NCI-H345 treated with DMSO at 0.1 percent for 48 hours (cell line): ENCODE measurements at regions not wholly inside any gene's neighbourhood (a gene's known extent, or its start where the extent isn't known, plus 50 kb on each side); places are given as distances from the start of the nearest gene placed in this dataset.
A peak's percentile ranks its signal among the peaks of the same experiment; 100 is the strongest.
"Not testable (repeated sequence)": the region's sequence is repeated elsewhere in the genome, so short reads cannot be mapped to it uniquely, and the experiment has no call there.

Experiments
- DNase-seq: peaks from one replicate; lab custom pipeline; 2025; ENCODE audit not compliant: unreplicated experiment; lab: John Stamatoyannopoulos, UW

DNA sequence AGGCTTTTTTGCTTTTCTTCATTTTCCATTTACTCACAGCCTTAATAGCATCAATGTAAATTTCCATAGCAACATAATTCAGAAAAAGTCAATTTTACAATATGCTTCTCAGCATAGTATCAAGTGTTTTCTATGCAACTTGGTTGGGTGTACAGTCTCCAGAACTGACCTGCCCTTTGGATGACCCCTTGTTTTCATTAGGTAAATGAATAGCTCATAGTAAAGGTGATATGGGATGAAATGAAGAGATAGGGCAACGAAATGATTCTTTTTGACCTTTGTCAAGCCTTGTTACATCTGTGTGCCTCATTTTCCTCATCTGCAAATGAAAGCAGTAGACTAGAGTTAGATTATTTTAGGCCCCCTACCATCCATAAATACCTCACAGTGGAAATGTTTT lies 1081.0 kb downstream of the TMTC2 start:
- DNase-seq: no peak

GRCh38 chr12:83763425-83763824 lies 1076.7 kb downstream of the TMTC2 start:
- no peak for DNase-seq

GRCh38 chr12:83759906-83760305 lies 1073.2 kb downstream of the TMTC2 start:
- DNase-seq: no peak

DNA sequence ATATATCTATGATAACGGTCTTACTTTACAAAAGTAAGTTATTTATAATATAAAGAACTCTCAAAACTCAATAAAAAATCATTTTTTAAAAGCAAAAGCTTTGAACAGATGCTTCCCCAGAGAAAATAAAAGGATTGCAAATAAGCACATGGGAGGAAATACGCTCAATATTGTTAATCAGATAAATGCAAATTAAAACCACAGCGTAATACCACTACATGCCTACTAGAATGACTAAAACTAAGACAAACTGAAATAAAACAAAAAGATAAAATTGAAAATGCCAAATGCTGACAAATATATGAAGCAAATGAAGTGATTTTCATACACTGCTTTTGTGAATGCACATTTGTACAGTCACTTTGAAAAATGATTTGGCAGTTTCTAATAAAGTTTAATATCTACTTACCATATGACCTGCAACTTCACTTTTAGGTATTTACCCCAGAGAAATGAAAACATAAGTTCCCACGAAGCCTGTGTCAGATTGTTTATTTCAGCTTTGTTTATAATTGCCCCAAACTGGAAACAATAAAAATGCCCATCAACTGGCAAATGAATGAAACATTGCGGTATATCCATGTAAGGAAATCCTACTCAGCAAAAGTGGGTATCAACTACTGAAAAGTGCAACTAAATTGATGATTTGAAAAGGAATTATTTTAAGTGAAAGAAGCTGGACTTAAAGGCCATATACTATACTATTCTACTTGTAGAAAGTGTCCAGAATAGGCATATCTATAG lies 1072.4 kb downstream of the TMTC2 start:
- DNase-seq: no peak

- no peak for DNase-seq
Measured at GRCh38 chr12:83753904-83754303, 1067.2 kb downstream of the TMTC2 start.

GRCh38 chr12:83753205-83753604 lies 1066.5 kb downstream of the TMTC2 start:
- no peak for DNase-seq

DNA sequence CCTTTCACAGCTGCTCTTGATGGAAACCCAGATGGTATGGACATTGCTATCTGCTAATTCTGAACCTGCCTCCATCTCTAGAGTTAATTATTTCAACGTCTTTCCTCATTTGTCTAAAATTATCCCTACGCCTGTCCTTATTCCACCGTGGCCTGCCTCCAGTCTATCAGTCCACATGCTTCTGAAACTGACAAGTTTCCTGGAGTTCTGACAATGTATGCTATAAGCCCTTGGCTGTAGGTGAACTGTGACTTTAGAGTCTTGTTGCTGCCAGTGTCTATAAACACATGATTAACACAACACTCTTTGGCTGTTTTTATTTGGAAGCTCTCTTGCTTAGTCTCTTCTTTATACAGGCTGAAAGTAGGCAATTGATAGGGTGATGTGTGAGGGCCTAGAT lies 1052.9 kb downstream of the TMTC2 start:
- DNase-seq: no peak

- DNase-seq: no peak
Measured at GRCh38 chr12:83710851-83711250, 1024.1 kb downstream of the TMTC2 start.

DNA sequence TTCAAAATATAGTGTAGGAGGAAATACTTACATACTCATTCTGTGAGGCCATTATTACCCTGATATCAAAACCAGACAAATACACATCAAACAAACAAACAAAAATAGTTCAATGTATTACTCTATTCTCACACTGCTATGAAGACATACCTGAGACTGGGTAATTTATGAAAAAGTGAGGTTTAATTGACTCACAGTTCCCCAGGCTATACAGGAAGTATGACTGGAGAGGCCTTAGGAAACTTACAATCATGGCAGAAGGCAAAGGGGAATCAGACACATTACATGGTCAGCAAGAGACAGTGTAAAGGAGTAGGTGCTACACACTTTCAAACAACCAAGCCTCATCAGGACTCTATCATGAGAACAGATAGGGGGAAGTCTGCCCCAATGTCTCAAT lies 1023.2 kb downstream of the TMTC2 start:
- no peak for DNase-seq

GRCh38 chr12:83700838-83701237 lies 1014.1 kb downstream of the TMTC2 start:
- no peak for DNase-seq

- not testable (repeated sequence) for DNase-seq
Measured at GRCh38 chr12:83696311-83696710, 1009.6 kb downstream of the TMTC2 start.

- no peak for DNase-seq
Measured at GRCh38 chr12:83691730-83692129, 1005.0 kb downstream of the TMTC2 start.

GRCh38 chr12:83690465-83690864 lies 1003.8 kb downstream of the TMTC2 start:
- DNase-seq: no peak

DNA sequence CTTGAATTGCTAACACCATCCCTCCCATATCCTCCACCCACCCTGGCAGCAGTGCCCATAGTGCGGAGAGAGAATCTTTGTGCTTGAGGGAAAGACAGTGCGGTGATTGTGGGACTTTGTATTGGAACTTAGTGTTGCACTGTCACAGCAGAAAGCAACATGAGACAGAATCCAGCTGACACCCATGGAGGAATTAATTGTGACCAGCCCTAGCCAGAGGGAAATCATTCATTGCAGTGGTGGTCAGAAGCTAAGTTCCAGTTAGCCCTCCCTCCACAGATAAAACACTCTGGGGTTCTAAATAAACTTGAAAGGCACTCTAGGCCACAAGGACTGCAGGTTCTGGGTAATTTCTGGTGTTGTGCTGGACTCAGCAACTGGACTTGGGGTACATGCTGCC lies 1002.6 kb downstream of the TMTC2 start:
- DNase-seq: no peak

DNA sequence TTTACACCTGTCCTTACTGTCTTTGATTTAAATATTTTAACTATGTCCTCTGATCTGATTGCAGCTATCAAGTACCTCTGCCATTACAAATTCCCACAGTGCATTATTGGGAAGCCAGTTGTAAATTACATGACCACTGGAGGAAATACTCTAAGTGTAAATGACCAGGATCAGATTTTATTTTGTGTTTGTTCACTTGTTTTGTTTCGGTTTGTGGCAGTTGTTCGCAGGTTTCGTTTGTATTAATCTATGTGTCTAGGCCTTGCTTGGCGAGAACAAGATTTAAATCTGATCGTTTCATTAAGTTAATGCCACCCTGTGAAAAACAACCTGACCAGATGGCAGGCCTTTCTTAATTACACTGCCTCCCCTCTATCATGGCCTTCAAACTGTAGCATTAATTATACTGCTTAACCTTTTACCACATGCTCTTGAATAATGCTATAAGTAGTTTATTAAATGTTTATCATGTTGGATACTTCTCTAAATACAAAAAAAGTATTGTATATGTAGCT lies 990.1 kb downstream of the TMTC2 start:
- no peak for DNase-seq

DNA sequence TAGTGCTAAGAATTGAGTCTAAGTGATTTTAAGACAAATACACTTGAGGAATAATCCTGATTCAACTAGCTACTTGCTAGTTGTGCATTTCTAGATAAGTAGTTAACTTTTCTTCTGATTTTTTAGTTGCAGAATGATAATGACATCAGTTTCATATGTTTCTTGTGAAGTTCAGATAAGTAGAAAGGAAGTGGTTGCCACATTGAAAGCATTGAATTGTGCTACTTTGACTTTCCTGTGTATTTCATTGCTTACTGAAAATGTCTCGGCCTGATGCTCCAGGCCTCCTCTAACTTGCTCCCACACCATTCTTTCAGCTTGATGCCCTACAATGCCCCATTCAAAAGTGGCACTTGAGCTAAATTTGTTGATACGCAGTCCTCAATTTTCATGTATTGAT lies 980.0 kb downstream of the TMTC2 start:
- DNase-seq: no peak

- DNase-seq: no peak
Measured at GRCh38 chr12:83665634-83666218, 979.0 kb downstream of the TMTC2 start.

DNA sequence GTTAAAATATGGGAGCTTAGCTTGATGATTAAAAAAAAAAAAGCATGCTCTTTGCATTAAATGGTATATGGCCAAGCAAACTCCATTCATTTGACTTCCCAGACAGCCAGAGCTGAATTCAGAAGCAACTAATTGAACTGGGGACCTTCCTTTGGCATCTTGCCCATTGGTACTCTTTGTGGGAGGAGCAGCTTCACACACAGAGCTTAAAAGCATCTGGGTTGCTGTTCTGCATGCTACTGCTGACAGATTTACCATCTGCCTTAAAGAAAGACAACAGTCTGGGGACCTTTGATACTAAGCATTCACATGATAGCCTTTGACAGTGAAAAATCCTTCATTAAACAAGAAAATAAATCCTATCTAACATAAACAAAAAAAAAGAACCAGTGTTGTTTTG lies 977.9 kb downstream of the TMTC2 start:
- DNase-seq: peak; percentile 76

DNA sequence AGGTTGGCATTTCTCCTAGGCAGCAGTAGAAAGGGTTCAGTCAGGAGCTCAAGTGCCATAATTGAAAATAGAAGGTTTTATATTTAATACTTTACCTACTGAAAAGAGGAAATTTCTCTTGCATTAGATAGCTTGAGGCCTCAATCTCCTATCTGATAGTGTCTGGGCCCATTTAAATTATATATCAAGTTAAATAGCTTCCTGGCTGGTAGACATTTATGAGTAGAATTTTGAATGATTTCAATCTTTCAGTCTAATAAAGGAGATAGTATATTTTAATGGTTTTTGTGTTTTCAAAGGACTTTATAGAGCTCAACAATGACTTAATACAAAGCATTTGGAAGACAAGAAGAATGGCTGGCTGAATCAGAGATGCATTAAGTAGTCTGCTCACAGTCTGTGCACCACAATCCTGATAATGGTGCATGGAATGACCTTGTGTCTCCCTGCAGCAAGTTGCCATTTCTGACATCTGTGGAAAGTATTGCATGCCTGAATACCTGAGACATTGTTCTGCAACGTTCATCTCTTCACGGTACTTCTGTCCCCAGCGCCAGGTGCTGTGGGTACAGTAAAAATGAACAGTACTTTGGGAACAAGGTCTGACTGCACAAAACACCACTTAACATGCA lies 974.1 kb downstream of the TMTC2 start:
- DNase-seq: no peak

DNA sequence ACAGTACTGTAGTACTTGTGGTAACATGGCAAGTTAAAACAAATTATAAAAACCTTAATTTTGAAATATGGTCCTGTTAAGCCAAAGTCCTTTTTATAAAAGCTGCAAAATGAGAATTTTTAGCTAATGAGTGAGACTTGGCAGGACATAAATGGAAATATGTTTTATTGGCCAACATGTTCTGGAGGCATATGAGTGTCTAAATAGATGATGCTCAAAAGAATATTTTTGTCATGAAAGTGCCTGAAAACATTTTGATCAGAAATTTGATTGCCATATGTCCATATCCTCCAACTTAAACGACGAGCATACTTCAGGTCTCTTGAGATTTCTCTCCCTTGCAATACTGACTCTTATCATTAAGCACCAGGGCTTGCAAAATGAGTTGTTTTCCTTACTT lies 972.6 kb downstream of the TMTC2 start:
- no peak for DNase-seq

GRCh38 chr12:83656004-83656403 lies 969.3 kb downstream of the TMTC2 start:
- DNase-seq: no peak

DNA sequence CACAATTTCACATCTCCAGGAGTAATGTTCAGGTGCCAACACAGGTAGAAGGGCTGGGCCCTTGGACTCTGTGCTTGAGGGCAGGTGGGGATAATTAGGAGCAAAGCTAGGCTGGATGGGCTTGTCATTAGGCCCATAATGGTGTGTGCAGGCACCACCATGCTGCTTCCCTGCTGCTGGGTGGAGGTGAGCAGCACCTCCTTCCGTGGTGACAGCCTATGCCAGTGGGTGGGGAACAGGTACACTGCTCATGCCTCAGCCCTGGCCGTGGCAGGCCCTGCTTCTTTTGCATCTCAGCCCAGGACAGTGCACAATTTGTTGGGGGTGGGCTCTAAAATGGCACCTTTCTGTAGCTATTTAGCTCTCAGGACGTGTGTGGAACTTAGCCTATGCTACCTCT lies 955.5 kb downstream of the TMTC2 start:
- no peak for DNase-seq
